Fibroblast of peridontal ligament (primary cell): ENCODE measurements at regions not wholly inside any gene's neighbourhood (a gene's known extent, or its start where the extent isn't known, plus 50 kb on each side); places are given as distances from the start of the nearest gene placed in this dataset.
"Not testable (repeated sequence)": the region's sequence is repeated elsewhere in the genome, so short reads cannot be mapped to it uniquely, and the experiment has no call there.

ENCODE experiments used
- DNase-seq: peaks from one replicate; pipeline ENCODE4 v3.0.0-alpha.2; 2010; ENCODE audit errors: extremely low read depth

- DNase-seq = peak; percentile 8
Measured at GRCh38 chr7:83827036-83827435, 178.1 kb upstream of the SEMA3E start.

GRCh38 chr7:83824214-83824613 lies 175.3 kb upstream of the SEMA3E start:
- DNase-seq = peak; percentile 8

GRCh38 chr7:83821866-83822265 lies 172.9 kb upstream of the SEMA3E start:
- DNase-seq = no peak

GRCh38 chr7:83820641-83821040 lies 171.7 kb upstream of the SEMA3E start:
- DNase-seq = no peak

- DNase-seq = no peak
Measured at GRCh38 chr7:83819911-83820310, 171.0 kb upstream of the SEMA3E start.

GRCh38 chr7:83814480-83814879 lies 165.5 kb upstream of the SEMA3E start:
- DNase-seq = no peak

GRCh38 chr7:83812563-83812962 lies 163.6 kb upstream of the SEMA3E start:
- DNase-seq = not testable (repeated sequence)

- no peak for DNase-seq
Measured at GRCh38 chr7:83808982-83809381, 160.0 kb upstream of the SEMA3E start.

- DNase-seq = no peak
Measured at GRCh38 chr7:83807774-83808173, 158.8 kb upstream of the SEMA3E start.

- DNase-seq = no peak
Measured at GRCh38 chr7:83806538-83806937, 157.6 kb upstream of the SEMA3E start.

- DNase-seq = no peak
Measured at GRCh38 chr7:83799333-83799732, 150.4 kb upstream of the SEMA3E start.

- DNase-seq = no peak
Measured at GRCh38 chr7:83798489-83798888, 149.6 kb upstream of the SEMA3E start.

- no peak for DNase-seq
Measured at GRCh38 chr7:83796760-83797159, 147.8 kb upstream of the SEMA3E start.

GRCh38 chr7:83794829-83795228 lies 145.9 kb upstream of the SEMA3E start:
- no peak for DNase-seq

- no peak for DNase-seq
Measured at GRCh38 chr7:83793558-83793957, 144.6 kb upstream of the SEMA3E start.

- peak; percentile 23 for DNase-seq
Measured at GRCh38 chr7:83791737-83792136, 142.8 kb upstream of the SEMA3E start.

GRCh38 chr7:83786858-83787257 lies 137.9 kb upstream of the SEMA3E start:
- no peak for DNase-seq

- peak; percentile 75 for DNase-seq
Measured at GRCh38 chr7:83782628-83783027, 133.7 kb upstream of the SEMA3E start.

- no peak for DNase-seq
Measured at GRCh38 chr7:83778073-83778443, 129.1 kb upstream of the SEMA3E start.

GRCh38 chr7:83777406-83778072 lies 128.6 kb upstream of the SEMA3E start:
- DNase-seq = no peak

- no peak for DNase-seq
Measured at GRCh38 chr7:83769407-83769806, 120.5 kb upstream of the SEMA3E start.

- peak; percentile 18 for DNase-seq
Measured at GRCh38 chr7:83751217-83751616, 102.3 kb upstream of the SEMA3E start.

- DNase-seq = no peak
Measured at GRCh38 chr7:83749495-83749894, 100.6 kb upstream of the SEMA3E start.

GRCh38 chr7:83739527-83739926 lies 90.6 kb upstream of the SEMA3E start:
- DNase-seq = peak; percentile 32
